Dermis blood vessel endothelial cell (primary cell): ENCODE measurements at regions not wholly inside any gene's neighbourhood (a gene's known extent, or its start where the extent isn't known, plus 50 kb on each side); places are given as distances from the start of the nearest gene placed in this dataset.

ENCODE experiments used
- DNase-seq: peaks from one replicate; pipeline ENCODE4 v3.0.0; 2010

- DNase-seq, result no peak
Measured at GRCh38 chr9:79279356-79279755, 292.4 kb upstream of the TLE4 start.

- DNase-seq, result no peak
Measured at GRCh38 chr9:79280691-79281090, 291.1 kb upstream of the TLE4 start.

GRCh38 chr9:79284081-79284480, 287.7 kb upstream of the TLE4 start:
- no peak for DNase-seq

- no peak for DNase-seq
Measured at GRCh38 chr9:79286992-79287707, 284.6 kb upstream of the TLE4 start.

GRCh38 chr9:79287708-79288290, 284.0 kb upstream of the TLE4 start:
- DNase-seq, result no peak

- DNase-seq, result no peak
Measured at GRCh38 chr9:79289856-79290255, 281.9 kb upstream of the TLE4 start.

- DNase-seq, result no peak
Measured at GRCh38 chr9:79292731-79293280, 279.0 kb upstream of the TLE4 start.

- no peak for DNase-seq
Measured at GRCh38 chr9:79300068-79300467, 271.7 kb upstream of the TLE4 start.

- no peak for DNase-seq
Measured at GRCh38 chr9:79301085-79301484, 270.7 kb upstream of the TLE4 start.

- DNase-seq, result no peak
Measured at GRCh38 chr9:79301551-79302391, 270.0 kb upstream of the TLE4 start.

- no peak for DNase-seq
Measured at GRCh38 chr9:79302569-79302968, 269.2 kb upstream of the TLE4 start.

GRCh38 chr9:79308012-79308411, 263.8 kb upstream of the TLE4 start:
- no peak for DNase-seq

- DNase-seq, result no peak
Measured at GRCh38 chr9:79312686-79313421, 258.9 kb upstream of the TLE4 start.

- DNase-seq, result no peak
Measured at GRCh38 chr9:79325501-79325900, 246.3 kb upstream of the TLE4 start.

GRCh38 chr9:79329861-79330260, 241.9 kb upstream of the TLE4 start:
- DNase-seq, result no peak

- no peak for DNase-seq
Measured at GRCh38 chr9:79334001-79334400, 237.8 kb upstream of the TLE4 start.

- no peak for DNase-seq
Measured at GRCh38 chr9:79334711-79335110, 237.1 kb upstream of the TLE4 start.

GRCh38 chr9:79335987-79336386, 235.8 kb upstream of the TLE4 start:
- no peak for DNase-seq

- no peak for DNase-seq
Measured at GRCh38 chr9:79341561-79341960, 230.2 kb upstream of the TLE4 start.

- no peak for DNase-seq
Measured at GRCh38 chr9:79346350-79347020, 225.3 kb upstream of the TLE4 start.

- DNase-seq, result no peak
Measured at GRCh38 chr9:79352322-79352721, 219.4 kb upstream of the TLE4 start.

GRCh38 chr9:79353856-79354520, 217.8 kb upstream of the TLE4 start:
- no peak for DNase-seq
